Esophagus muscularis mucosa (tissue), 2 donors: ENCODE measurements at regions not wholly inside any gene's neighbourhood (a gene's known extent, or its start where the extent isn't known, plus 50 kb on each side); places are given as distances from the start of the nearest gene placed in this dataset.

Experiments used
- POLR2A ChIP-seq: fragments of 450-650 bp; IDR thresholded peaks from one replicate; pipeline ENCODE4 v1.6.1; 2017; ENCODE audit warnings: antibody characterized with exemption, moderate library complexity, mild to moderate bottlenecking, low read depth
- POLR2AphosphoS5 ChIP-seq, 2 donors: sonication (generic); formaldehyde crosslinking; IDR thresholded peaks; one replicate each; pipeline ENCODE4 v1.6.1; 2017; ENCODE audit warnings: antibody characterized with exemption in 2 of 2

GRCh38 chr3:145427355-145427754, 733.6 kb downstream of the PLOD2 start:
- TF ChIP-seq POLR2AphosphoS5 (IDR thresholded peaks at IDR 0.05) = no peak
- no peak for TF ChIP-seq POLR2A
